ENCODE measurements at regions not wholly inside any gene's neighbourhood (a gene's known extent, or its start where the extent isn't known, plus 50 kb on each side); places are given as distances from the start of the nearest gene placed in this dataset.

DNA sequence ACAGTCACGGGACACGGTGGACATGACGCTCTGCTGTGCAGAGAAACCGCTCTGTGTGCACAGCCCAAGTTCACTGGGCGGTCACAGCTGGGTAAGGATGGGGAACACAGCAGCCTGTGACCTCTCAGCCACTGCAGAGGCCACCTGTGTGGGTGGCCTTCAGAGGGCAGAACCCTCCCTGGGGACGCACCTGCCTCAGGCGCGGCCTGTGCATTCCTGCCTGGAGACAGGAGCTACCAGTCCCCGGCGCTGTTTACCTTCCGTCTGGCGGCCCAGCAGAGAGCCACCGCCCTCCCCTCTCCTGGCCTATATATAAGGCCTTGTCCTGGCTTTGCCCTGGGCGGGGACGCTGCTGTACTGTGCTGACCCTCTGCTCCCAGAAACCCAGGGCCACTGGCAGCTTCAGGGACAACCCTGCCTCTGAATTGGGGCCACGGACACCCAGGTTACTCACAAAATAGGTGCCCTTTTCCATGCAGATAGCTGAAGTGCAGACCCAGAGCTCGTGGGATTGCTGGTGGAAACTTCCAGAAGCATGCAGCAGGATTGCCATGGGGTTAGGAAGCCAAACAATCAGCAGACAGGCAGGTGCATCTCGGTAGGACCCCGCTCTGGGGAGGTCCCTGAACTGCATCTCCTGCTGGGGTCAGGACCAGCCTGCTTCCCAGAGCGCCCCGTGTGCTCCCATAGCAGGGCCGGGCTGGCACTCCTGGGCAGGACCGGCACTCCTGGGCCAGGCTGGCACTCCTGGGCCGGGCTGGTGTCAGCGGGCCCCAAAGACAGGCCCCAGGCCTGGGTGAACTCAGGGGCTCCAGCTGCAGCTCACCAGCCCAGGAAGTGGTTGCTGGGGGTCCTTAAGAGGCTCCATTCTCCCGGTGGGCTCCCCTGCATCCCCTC, 83.6 kb downstream of the SIK1 start:
- no peak overlapping the region for H3K9ac ChIP-seq (ENCODE audit: low read depth in 1 of 3, low read length in 3 of 3)
- H3K27ac ChIP-seq (ENCODE audit: low read depth, low read length) = no peak overlapping the region
- peaks cover 22 to 49% (median 41%) of the 10 kb centered on the region in 3 donors for H3K4me1 ChIP-seq (ENCODE audit: control insufficient read depth in 3 of 3, insufficient read depth in 3 of 3, low read length in 3 of 3)
- no peak overlapping the region for H3K4me3 ChIP-seq (ENCODE audit: low read length in 3 of 3)
- H3K9me3 ChIP-seq (ENCODE audit: control insufficient read depth in 3 of 3, low read length in 3 of 3) = no peaks in the 10 kb centered on the region
- H3K27me3 ChIP-seq (ENCODE audit: control insufficient read depth in 3 of 3, insufficient read depth in 3 of 3, low read length in 3 of 3) = no peaks in the 10 kb centered on the region
- no peaks in the 10 kb centered on the region for H3K36me3 ChIP-seq (ENCODE audit: control insufficient read depth in 3 of 3, insufficient read depth in 3 of 3, low read length in 3 of 3)

GRCh38 chr21:43342301-43342881, 84.5 kb downstream of the SIK1 start:
- peak overlapping the region in 2 of 3 donors; percentile 13 to 19 for H3K4me3 ChIP-seq (ENCODE audit: low read length in 3 of 3)
- H3K9me3 ChIP-seq (ENCODE audit: control insufficient read depth in 3 of 3, low read length in 3 of 3) = no peaks in the 10 kb centered on the region
- no peaks in the 10 kb centered on the region for H3K27me3 ChIP-seq (ENCODE audit: control insufficient read depth in 3 of 3, insufficient read depth in 3 of 3, low read length in 3 of 3)
- H3K36me3 ChIP-seq (ENCODE audit: control insufficient read depth in 3 of 3, insufficient read depth in 3 of 3, low read length in 3 of 3) = no peaks in the 10 kb centered on the region
- peak overlapping the region; percentile 84 for H3K27ac ChIP-seq (ENCODE audit: low read depth, low read length)
- H3K4me1 ChIP-seq (ENCODE audit: control insufficient read depth in 3 of 3, insufficient read depth in 3 of 3, low read length in 3 of 3) = peaks cover 22 to 49% (median 38%) of the 10 kb centered on the region in 3 donors
- peak overlapping the region in 2 of 3 donors; percentile 57 to 79 for H3K9ac ChIP-seq (ENCODE audit: low read depth in 1 of 3, low read length in 3 of 3)

- Histone ChIP-seq H3K9ac (ENCODE audit: low read depth in 1 of 3, low read length in 3 of 3) (peak overlapping the region; percentile 50 to 79 (median 57)), H3K9me3 (ENCODE audit: control insufficient read depth in 3 of 3, low read length in 3 of 3) (no peaks in the 10 kb centered on the region), H3K27ac (ENCODE audit: low read depth, low read length) (peak overlapping the region; percentile 84), H3K36me3 (ENCODE audit: control insufficient read depth in 3 of 3, insufficient read depth in 3 of 3, low read length in 3 of 3) (no peaks in the 10 kb centered on the region), H3K4me3 (ENCODE audit: low read length in 3 of 3) (peak overlapping the region in 2 of 3 donors; percentile 19 to 41), H3K4me1 (ENCODE audit: control insufficient read depth in 3 of 3, insufficient read depth in 3 of 3, low read length in 3 of 3) (peaks cover 22 to 49% (median 38%) of the 10 kb centered on the region in 3 donors), H3K27me3 (ENCODE audit: control insufficient read depth in 3 of 3, insufficient read depth in 3 of 3, low read length in 3 of 3) (no peaks in the 10 kb centered on the region)
Observed at GRCh38 chr21:43341378-43342161, 85.4 kb downstream of the SIK1 start.

- peaks cover 22 to 49% (median 38%) of the 10 kb centered on the region in 3 donors for H3K4me1 ChIP-seq (ENCODE audit: control insufficient read depth in 3 of 3, insufficient read depth in 3 of 3, low read length in 3 of 3)
- H3K4me3 ChIP-seq (ENCODE audit: low read length in 3 of 3) = no peak overlapping the region
- no peaks in the 10 kb centered on the region for H3K9me3 ChIP-seq (ENCODE audit: control insufficient read depth in 3 of 3, low read length in 3 of 3)
- H3K27ac ChIP-seq (ENCODE audit: low read depth, low read length) = peak overlapping the region; percentile 84
- H3K9ac ChIP-seq (ENCODE audit: low read depth in 1 of 3, low read length in 3 of 3) = peak overlapping the region in 2 of 3 donors; percentile 50 to 79
- H3K36me3 ChIP-seq (ENCODE audit: control insufficient read depth in 3 of 3, insufficient read depth in 3 of 3, low read length in 3 of 3) = no peaks in the 10 kb centered on the region
- no peaks in the 10 kb centered on the region for H3K27me3 ChIP-seq (ENCODE audit: control insufficient read depth in 3 of 3, insufficient read depth in 3 of 3, low read length in 3 of 3)
Observed at GRCh38 chr21:43340491-43341377, 86.2 kb downstream of the SIK1 start.

- Histone ChIP-seq H3K9me3 (ENCODE audit: control insufficient read depth in 3 of 3, low read length in 3 of 3) (no peaks in the 10 kb centered on the region), H3K4me3 (ENCODE audit: low read length in 3 of 3) (no peak overlapping the region), H3K27me3 (ENCODE audit: control insufficient read depth in 3 of 3, insufficient read depth in 3 of 3, low read length in 3 of 3) (peaks cover 0 to 6% (median 0%) of the 10 kb centered on the region in 3 donors), H3K4me1 (ENCODE audit: control insufficient read depth in 3 of 3, insufficient read depth in 3 of 3, low read length in 3 of 3) (peaks cover 22 to 49% (median 38%) of the 10 kb centered on the region in 3 donors), H3K27ac (ENCODE audit: low read depth, low read length) (no peak overlapping the region), H3K36me3 (ENCODE audit: control insufficient read depth in 3 of 3, insufficient read depth in 3 of 3, low read length in 3 of 3) (no peaks in the 10 kb centered on the region), H3K9ac (ENCODE audit: low read depth in 1 of 3, low read length in 3 of 3) (no peak overlapping the region)
Observed at GRCh38 chr21:43339668-43340067, 87.3 kb downstream of the SIK1 start.

DNA sequence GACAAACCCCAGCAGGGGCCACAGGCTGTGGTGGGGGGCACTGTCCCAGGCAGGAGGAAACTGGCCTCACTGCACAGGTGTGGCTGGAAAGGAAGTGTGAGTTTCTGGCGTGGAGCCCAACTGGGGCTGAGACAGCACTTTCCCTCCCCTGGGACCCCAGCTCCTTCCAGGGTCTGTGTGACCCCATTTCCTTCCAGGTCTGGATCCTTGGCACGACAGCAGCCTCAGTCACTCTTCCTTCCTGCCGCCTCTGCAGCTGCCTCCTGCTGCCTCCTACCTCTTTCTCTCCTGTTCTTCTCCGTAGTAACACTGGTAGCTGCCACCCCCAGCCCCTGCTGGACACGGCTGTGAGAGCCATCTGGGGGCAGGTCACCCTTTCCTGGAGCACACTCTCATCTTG, 88.0 kb downstream of the SIK1 start:
- peaks cover 22 to 49% (median 39%) of the 10 kb centered on the region in 3 donors for H3K4me1 ChIP-seq (ENCODE audit: control insufficient read depth in 3 of 3, insufficient read depth in 3 of 3, low read length in 3 of 3)
- H3K9ac ChIP-seq (ENCODE audit: low read depth in 1 of 3, low read length in 3 of 3) = no peak overlapping the region
- no peak overlapping the region for H3K4me3 ChIP-seq (ENCODE audit: low read length in 3 of 3)
- H3K36me3 ChIP-seq (ENCODE audit: control insufficient read depth in 3 of 3, insufficient read depth in 3 of 3, low read length in 3 of 3) = no peaks in the 10 kb centered on the region
- H3K27me3 ChIP-seq (ENCODE audit: control insufficient read depth in 3 of 3, insufficient read depth in 3 of 3, low read length in 3 of 3) = peaks cover under 1 to 6% (median 2%) of the 10 kb centered on the region in 3 donors
- no peak overlapping the region for H3K27ac ChIP-seq (ENCODE audit: low read depth, low read length)
- H3K9me3 ChIP-seq (ENCODE audit: control insufficient read depth in 3 of 3, low read length in 3 of 3) = no peaks in the 10 kb centered on the region

DNA sequence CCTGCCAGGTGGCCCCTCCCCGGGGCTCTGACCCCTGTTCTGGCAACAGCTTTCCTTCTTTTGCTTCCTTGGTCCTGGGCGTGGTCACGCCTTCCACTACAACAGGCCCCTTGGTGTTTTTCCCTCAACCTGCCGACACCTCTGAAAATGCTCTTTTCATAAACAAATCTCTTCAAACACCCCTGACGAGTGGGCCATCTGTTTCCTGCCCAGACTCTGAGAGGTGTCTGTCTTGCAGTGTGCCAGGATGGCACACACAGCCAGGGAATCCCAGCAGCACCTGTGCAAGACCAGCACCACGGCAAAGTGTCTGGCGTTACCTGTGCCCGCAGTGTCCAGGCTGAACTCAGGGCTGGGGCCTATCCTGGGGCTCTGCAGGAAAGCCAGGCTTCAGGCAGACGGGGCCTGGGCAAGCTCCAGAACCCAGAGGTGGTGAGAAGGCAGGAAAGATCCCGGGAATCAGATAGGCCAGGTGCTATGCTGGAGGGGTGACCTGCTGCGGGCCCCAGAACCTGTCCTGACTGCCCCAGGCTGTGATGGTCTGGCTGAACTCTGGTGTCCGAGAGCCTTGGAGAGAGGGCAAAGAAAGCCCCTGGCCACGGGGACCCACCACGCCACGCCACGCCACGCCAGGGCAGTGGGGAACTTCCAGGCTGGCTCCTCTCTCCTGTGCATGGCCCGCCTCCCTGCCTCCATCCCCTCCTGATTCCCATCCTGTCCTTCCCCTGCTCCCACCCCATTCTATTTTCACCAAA, 88.9 kb downstream of the SIK1 start:
- H3K27ac ChIP-seq (ENCODE audit: low read depth, low read length) = no peak overlapping the region
- no peaks in the 10 kb centered on the region for H3K36me3 ChIP-seq (ENCODE audit: control insufficient read depth in 3 of 3, insufficient read depth in 3 of 3, low read length in 3 of 3)
- no peak overlapping the region for H3K9ac ChIP-seq (ENCODE audit: low read depth in 1 of 3, low read length in 3 of 3)
- no peak overlapping the region for H3K4me3 ChIP-seq (ENCODE audit: low read length in 3 of 3)
- H3K4me1 ChIP-seq (ENCODE audit: control insufficient read depth in 3 of 3, insufficient read depth in 3 of 3, low read length in 3 of 3) = peaks cover 30 to 53% (median 47%) of the 10 kb centered on the region in 3 donors
- no peaks in the 10 kb centered on the region for H3K9me3 ChIP-seq (ENCODE audit: control insufficient read depth in 3 of 3, low read length in 3 of 3)
- H3K27me3 ChIP-seq (ENCODE audit: control insufficient read depth in 3 of 3, insufficient read depth in 3 of 3, low read length in 3 of 3) = peaks cover 9 to 15% (median 10%) of the 10 kb centered on the region in 3 donors

DNA sequence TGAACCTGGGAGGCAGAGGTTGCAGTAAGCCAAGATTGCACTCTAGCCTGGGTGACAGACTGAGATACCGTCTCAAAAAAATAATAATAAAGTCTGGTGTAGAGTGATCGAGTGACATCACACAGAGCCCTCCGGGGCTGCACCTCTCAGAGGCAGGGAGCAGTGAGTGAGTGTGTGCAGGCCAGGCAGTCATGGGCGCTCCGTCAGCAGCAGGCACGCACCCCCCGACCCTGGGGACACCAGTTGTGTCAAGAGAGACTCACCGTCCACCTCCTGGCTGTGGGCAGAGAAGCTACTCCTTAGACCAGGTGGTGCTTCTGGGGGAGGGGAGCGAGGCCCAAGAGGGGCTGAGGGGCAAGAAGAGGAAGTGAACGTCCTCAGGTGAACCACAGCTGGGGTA, 91.8 kb downstream of the SIK1 start:
- Histone ChIP-seq H3K4me3 (ENCODE audit: low read length in 3 of 3) (no peak overlapping the region), H3K36me3 (ENCODE audit: control insufficient read depth in 3 of 3, insufficient read depth in 3 of 3, low read length in 3 of 3) (no peaks in the 10 kb centered on the region), H3K9ac (ENCODE audit: low read depth in 1 of 3, low read length in 3 of 3) (no peak overlapping the region), H3K4me1 (ENCODE audit: control insufficient read depth in 3 of 3, insufficient read depth in 3 of 3, low read length in 3 of 3) (peaks cover 15 to 34% (median 33%) of the 10 kb centered on the region in 3 donors), H3K9me3 (ENCODE audit: control insufficient read depth in 3 of 3, low read length in 3 of 3) (no peaks in the 10 kb centered on the region), H3K27ac (ENCODE audit: low read depth, low read length) (no peak overlapping the region), H3K27me3 (ENCODE audit: control insufficient read depth in 3 of 3, insufficient read depth in 3 of 3, low read length in 3 of 3) (peaks cover 17 to 27% (median 22%) of the 10 kb centered on the region in 3 donors)
